ENCODE measurements at regions not wholly inside any gene's neighbourhood (a gene's known extent, or its start where the extent isn't known, plus 50 kb on each side); places are given as distances from the start of the nearest gene placed in this dataset.

GRCh38 chr5:87844866-87845265 is 423.8 kb downstream of the TMEM161B start:
- no peaks in the 10 kb centered on the region for H3K9me3 Mint-ChIP-seq (ENCODE audit: unreplicated experiment)
- Histone ChIP-seq H3K36me3 (ENCODE audit: control insufficient read depth, insufficient read depth, low read length) (no peaks in the 10 kb centered on the region), H3K9me3 (no peaks in the 10 kb centered on the region), H3K4me1 (no peaks in the 10 kb centered on the region), H3K27me3 (replicated peaks; ENCODE audit: control insufficient read depth, insufficient read depth, low read length) (no peaks in the 10 kb centered on the region), H3K4me3 (ENCODE audit: low read depth, low read length) (no peak overlapping the region)
- no peaks in the 10 kb centered on the region for H3K36me3 Mint-ChIP-seq (ENCODE audit: insufficient read depth, unreplicated experiment)
- H3K4me1 Mint-ChIP-seq (ENCODE audit: low read depth, unreplicated experiment), result no peaks in the 10 kb centered on the region
- H3K27ac Mint-ChIP-seq (ENCODE audit: unreplicated experiment), result no peak overlapping the region
- H3K27me3 Mint-ChIP-seq (ENCODE audit: insufficient read depth, unreplicated experiment), result peaks cover 2% of the 10 kb centered on the region
- BruUV-seq (replicated peaks), result no TSS peak
- no peak overlapping the region for H3K4me3 Mint-ChIP-seq (ENCODE audit: unreplicated experiment)
- TF ChIP-seq CTCF (IDR thresholded peaks at IDR 0.05; ENCODE audit: insufficient read depth in 1 of 2, low read depth in 1 of 2, low read length in 1 of 2, severe bottlenecking in 1 of 2, unreplicated experiment in 1 of 2), result no peak
- intact Hi-C loops (cut with micrococcal nuclease; ENCODE audit: unreplicated experiment), result loop anchor here (1.0 kb wide), 1 partner anchor 64 kb away; no protein-coding TSS in a partner anchor
- ChIA-PET CTCF (interaction anchor here (0.6 kb wide), 1 partner anchor 78 kb away, joined by 4 read pairs; no protein-coding TSS in a partner anchor), POLR2A (no interaction called here)
- DNase-seq, result no peak

- Histone ChIP-seq H3K4me3 (ENCODE audit: low read depth, low read length) (no peak overlapping the region), H3K27me3 (replicated peaks; ENCODE audit: control insufficient read depth, insufficient read depth, low read length) (no peaks in the 10 kb centered on the region), H3K9me3 (no peaks in the 10 kb centered on the region), H3K36me3 (ENCODE audit: control insufficient read depth, insufficient read depth, low read length) (no peaks in the 10 kb centered on the region), H3K4me1 (no peaks in the 10 kb centered on the region)
- DNase-seq, result no peak
- ChIA-PET CTCF (interaction anchor here (0.6 kb wide), 1 partner anchor 77 kb away, joined by 4 read pairs; no protein-coding TSS in a partner anchor), POLR2A (no interaction called here)
- no peak overlapping the region for H3K4me3 Mint-ChIP-seq (ENCODE audit: unreplicated experiment)
- H3K9me3 Mint-ChIP-seq (ENCODE audit: unreplicated experiment), result no peaks in the 10 kb centered on the region
- peaks cover 2% of the 10 kb centered on the region for H3K27me3 Mint-ChIP-seq (ENCODE audit: insufficient read depth, unreplicated experiment)
- H3K27ac Mint-ChIP-seq (ENCODE audit: unreplicated experiment), result no peak overlapping the region
- BruUV-seq (replicated peaks), result no TSS peak
- intact Hi-C loops (cut with micrococcal nuclease; ENCODE audit: unreplicated experiment), result loop anchor here (1.0 kb wide), 1 partner anchor 63 kb away; no protein-coding TSS in a partner anchor
- no peak for TF ChIP-seq CTCF (IDR thresholded peaks at IDR 0.05; ENCODE audit: insufficient read depth in 1 of 2, low read depth in 1 of 2, low read length in 1 of 2, severe bottlenecking in 1 of 2, unreplicated experiment in 1 of 2)
- H3K36me3 Mint-ChIP-seq (ENCODE audit: insufficient read depth, unreplicated experiment), result no peaks in the 10 kb centered on the region
- no peaks in the 10 kb centered on the region for H3K4me1 Mint-ChIP-seq (ENCODE audit: low read depth, unreplicated experiment)
Measured at GRCh38 chr5:87844449-87844848, 424.2 kb downstream of the TMEM161B start.

GRCh38 chr5:87836696-87837095 is 424.0 kb upstream of the CCNH start:
- Mint-ChIP-seq H3K4me3 (ENCODE audit: unreplicated experiment) (no peak overlapping the region), H3K9me3 (ENCODE audit: unreplicated experiment) (peaks cover 35% of the 10 kb centered on the region), H3K36me3 (ENCODE audit: insufficient read depth, unreplicated experiment) (no peaks in the 10 kb centered on the region), H3K4me1 (ENCODE audit: low read depth, unreplicated experiment) (no peaks in the 10 kb centered on the region), H3K27ac (ENCODE audit: unreplicated experiment) (no peak overlapping the region), H3K27me3 (ENCODE audit: insufficient read depth, unreplicated experiment) (no peaks in the 10 kb centered on the region)
- POLR2A ChIA-PET, result no interaction called here
- no peak overlapping the region for H3K4me3 ChIP-seq (ENCODE audit: low read depth, low read length)
- BruUV-seq (replicated peaks), result no TSS peak
- CTCF ChIA-PET, result no interaction called here
- H3K9me3 ChIP-seq, result no peaks in the 10 kb centered on the region
- no peak for DNase-seq
- no peaks in the 10 kb centered on the region for H3K27me3 ChIP-seq (replicated peaks; ENCODE audit: control insufficient read depth, insufficient read depth, low read length)
- no peak for TF ChIP-seq CTCF (IDR thresholded peaks at IDR 0.05; ENCODE audit: insufficient read depth in 1 of 2, low read depth in 1 of 2, low read length in 1 of 2, severe bottlenecking in 1 of 2, unreplicated experiment in 1 of 2)
- intact Hi-C loops (cut with micrococcal nuclease; ENCODE audit: unreplicated experiment), result no loop called here
- no peaks in the 10 kb centered on the region for H3K36me3 ChIP-seq (ENCODE audit: control insufficient read depth, insufficient read depth, low read length)
- no peaks in the 10 kb centered on the region for H3K4me1 ChIP-seq
